Endothelial cell of umbilical vein (primary cell): ENCODE measurements at regions not wholly inside any gene's neighbourhood (a gene's known extent, or its start where the extent isn't known, plus 50 kb on each side); places are given as distances from the start of the nearest gene placed in this dataset.

Source experiments
- BruUV-seq: library from RNA; stranded (reverse); fragments of 400-500 nt; replicated peaks from 2 replicates; lab custom pipeline; 2021; lab: Mats Ljungman, UMichigan
- CTCF ChIA-PET: fragments of 300-600, 350-600 bp; sonication (Branson Sonifier 250); formaldehyde crosslinking; loops from one replicate; lab custom pipeline; 2021; ENCODE audit warnings: antibody characterized with exemption, inconsistent platforms; lab: Charles Lee
- POLR2A ChIA-PET: fragments of 300-600, 350-600 bp; sonication (Branson Sonifier 250); formaldehyde crosslinking; loops from one replicate; lab custom pipeline; 2021; ENCODE audit warnings: antibody characterized with exemption, inconsistent platforms; lab: Charles Lee
- DNase-seq: peaks from one replicate; pipeline ENCODE4 v3.0.0-alpha.2; 2011; ENCODE audit warnings: low read depth, low spot score
- FAIRE-seq: peaks from 2 replicates; lab custom pipeline; 2011; peaks lifted over from hg19 to GRCh38; lab: Jason Lieb, UNC
- H2AFZ ChIP-seq: 2 replicates; pipeline ENCODE4 v1.6.0; 2012; ENCODE audit warnings: low read depth, low read length, control low read depth, inconsistent platforms
- H3K27ac ChIP-seq: 2 replicates; pipeline ENCODE4 v1.5.1; 2011; ENCODE audit warnings: low read depth, mild to moderate bottlenecking, control low read depth, low read length, moderate library complexity; ENCODE audit not compliant: insufficient read depth
- H3K27me3 ChIP-seq, 2 experiments: 2 replicates each; pipeline versions ENCODE4 v1.6.0 to v1.6.1; 2011; ENCODE audit warnings: low read length in 2 of 2, mixed read lengths in 1 of 2; ENCODE audit not compliant: control insufficient read depth in 2 of 2, insufficient read depth in 2 of 2
- H3K36me3 ChIP-seq, 2 experiments: 2 replicates in 1 of 2; 3 replicates in 1 of 2; pipeline ENCODE4 v1.5.1; 2011; ENCODE audit warnings: low read length in 2 of 2, mild to moderate bottlenecking in 1 of 2, moderate library complexity in 1 of 2; ENCODE audit not compliant: control insufficient read depth in 2 of 2, insufficient read depth in 2 of 2; ENCODE audit errors: extremely low read depth in 1 of 2
- H3K4me1 ChIP-seq: 3 replicates; pipeline ENCODE4 v1.5.1; 2011; ENCODE audit warnings: mild to moderate bottlenecking, low read length; ENCODE audit not compliant: control insufficient read depth, insufficient read depth; ENCODE audit errors: extremely low read depth
- H3K4me2 ChIP-seq: 2 replicates; pipeline ENCODE4 v1.6.1; 2011; ENCODE audit warnings: low read length, control low read depth, mixed read lengths; ENCODE audit not compliant: insufficient read depth
- H3K4me3 ChIP-seq, 3 experiments: fragments of 200-600 bp in 1 of 3; sonication (generic), shearing (Covaris generic) in 1 of 3; replicated peaks in 1 of 3; 2 replicates each; pipeline ENCODE4 v1.5.1; 2011 to 2016; ENCODE audit warnings: control low read depth in 3 of 3, low read length in 3 of 3, mild to moderate bottlenecking in 2 of 3, inconsistent platforms in 1 of 3, low read depth in 1 of 3, moderate library complexity in 1 of 3; ENCODE audit not compliant: insufficient read depth in 1 of 3
- H3K79me2 ChIP-seq: 2 replicates; pipeline ENCODE4 v1.6.0; 2012; ENCODE audit warnings: low read length, inconsistent platforms; ENCODE audit not compliant: control insufficient read depth, insufficient read depth
- H3K9ac ChIP-seq: replicated peaks from 2 replicates; pipeline ENCODE3; 2011; ENCODE audit warnings: low read length, control low read depth; ENCODE audit not compliant: insufficient read depth; ENCODE audit errors: extremely low read depth
- H3K9me1 ChIP-seq: replicated peaks from 3 replicates; pipeline ENCODE4 v1.6.0; 2011; ENCODE audit warnings: mild to moderate bottlenecking, low read length; ENCODE audit not compliant: control insufficient read depth, insufficient read depth; ENCODE audit errors: extremely low read depth
- H3K9me3 ChIP-seq: replicated peaks from 2 replicates; pipeline ENCODE4 v1.5.1; 2012; ENCODE audit warnings: low read length, inconsistent platforms; ENCODE audit not compliant: control insufficient read depth, insufficient read depth
- H4K20me1 ChIP-seq: replicated peaks from 2 replicates; pipeline ENCODE3; 2011; ENCODE audit warnings: mild to moderate bottlenecking, low read length; ENCODE audit not compliant: control insufficient read depth, insufficient read depth; ENCODE audit errors: extremely low read depth
- EZH2 ChIP-seq: IDR thresholded peaks from 2 replicates; pipeline ENCODE4 v1.6.1; 2012; ENCODE audit warnings: borderline replicate concordance, low read depth, mild to moderate bottlenecking, moderate library complexity, low read length, inconsistent platforms; ENCODE audit not compliant: severe bottlenecking
- FOS ChIP-seq: IDR thresholded peaks from 2 replicates; pipeline ENCODE4 v1.6.1; 2011; ENCODE audit warnings: mild to moderate bottlenecking, low read length, moderate library complexity, borderline replicate concordance; ENCODE audit not compliant: insufficient read depth
- GATA2 ChIP-seq: IDR thresholded peaks from 2 replicates; pipeline ENCODE4 v1.7.0; 2011; ENCODE audit warnings: low read depth, mild to moderate bottlenecking, moderate library complexity, mixed read lengths, low read length; ENCODE audit not compliant: insufficient read length, insufficient read depth
- JUN ChIP-seq: IDR thresholded peaks from 2 replicates; pipeline ENCODE4 v1.6.1; 2011; ENCODE audit warnings: borderline replicate concordance, low read depth; ENCODE audit not compliant: insufficient read length, insufficient read depth
- MYC ChIP-seq: IDR thresholded peaks from one replicate; pipeline ENCODE4 v1.6.1; 2011; ENCODE audit warnings: mild to moderate bottlenecking, low read depth, low read length
- POLR2A ChIP-seq: IDR thresholded peaks from 2 replicates; pipeline ENCODE4 v1.6.1; 2012; ENCODE audit warnings: low read depth, mild to moderate bottlenecking, control low read depth, low read length
- POLR2AphosphoS5 ChIP-seq: IDR thresholded peaks from 2 replicates; pipeline ENCODE4 v1.6.1; 2012; ENCODE audit warnings: low read depth, mild to moderate bottlenecking, control low read depth, low read length, moderate library complexity; ENCODE audit not compliant: insufficient read depth
- dilution Hi-C: fragments of 300-500 bp; cut with MboI; formaldehyde crosslinking; loops from one replicate; pipeline ENCODE4 v1.15.0; 2019; ENCODE audit warnings: low sequenced_read_pairs; ENCODE audit not compliant: extremely low pct_ligation_motif_present
- intact Hi-C: fragments of 100-400 bp; cut with micrococcal nuclease; formaldehyde crosslinking; loops from one replicate; pipeline ENCODE4 v1.10.0; 2022
- TF ChIP-seq, protein P1 (sequence below), 2 donors: IDR thresholded peaks; 1 replicate in 1 of 2; 2 replicates in 1 of 2; pipeline ENCODE4 v1.5.1; 2011; ENCODE audit warnings: low read length in 2 of 2, mild to moderate bottlenecking in 2 of 2, moderate library complexity in 2 of 2, control low read depth in 1 of 2, inconsistent platforms in 1 of 2, low read depth in 1 of 2; ENCODE audit not compliant: insufficient read depth in 1 of 2; ENCODE audit errors: extremely low read depth in 1 of 2
- TF ChIP-seq, protein P2 (sequence below): IDR thresholded peaks from 2 replicates; pipeline ENCODE4 v1.6.1; 2011; ENCODE audit not compliant: insufficient read depth, insufficient read length

DNA sequence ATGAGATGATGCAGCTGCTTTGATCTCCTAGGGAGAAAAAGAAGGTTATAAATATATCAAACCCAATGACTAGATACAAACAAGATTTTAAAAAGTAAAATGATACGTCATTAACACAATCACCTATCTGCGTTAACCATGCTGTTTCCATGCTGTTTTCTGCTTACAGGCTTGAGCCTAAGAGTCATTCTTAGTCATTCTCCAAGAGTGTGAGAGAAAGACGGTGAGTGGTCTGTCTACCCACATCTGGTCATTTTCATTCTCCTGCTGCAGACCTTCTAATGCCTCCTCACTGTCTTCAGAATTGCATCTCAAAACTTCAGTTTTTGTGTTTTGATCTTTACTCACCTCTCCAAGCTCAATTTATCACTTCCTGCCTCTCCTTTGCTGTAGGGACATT lies 98.0 kb upstream of the ELMO1 start:
- Histone ChIP-seq H3K79me2 (no peaks in the 10 kb centered on the region), H3K9ac (no peak overlapping the region), H3K4me1 (peaks cover 5% of the 10 kb centered on the region), H3K4me2 (no peak overlapping the region), H2AFZ (no peak overlapping the region), H4K20me1 (no peaks in the 10 kb centered on the region), H3K4me3 (no peak overlapping the region), H3K9me3 (no peaks in the 10 kb centered on the region), H3K27me3 (peaks cover 6 to 7% of the 10 kb centered on the region in 2 experiments), H3K36me3 (no peaks in the 10 kb centered on the region), H3K27ac (no peak overlapping the region), H3K9me1 (no peaks in the 10 kb centered on the region)
- TF ChIP-seq JUN (no peak), EZH2 (no peak), POLR2A (no peak), POLR2AphosphoS5 (no peak), MYC (no peak), FOS (no peak), GATA2 (no peak)
- TF ChIP-seq, protein P1, sequence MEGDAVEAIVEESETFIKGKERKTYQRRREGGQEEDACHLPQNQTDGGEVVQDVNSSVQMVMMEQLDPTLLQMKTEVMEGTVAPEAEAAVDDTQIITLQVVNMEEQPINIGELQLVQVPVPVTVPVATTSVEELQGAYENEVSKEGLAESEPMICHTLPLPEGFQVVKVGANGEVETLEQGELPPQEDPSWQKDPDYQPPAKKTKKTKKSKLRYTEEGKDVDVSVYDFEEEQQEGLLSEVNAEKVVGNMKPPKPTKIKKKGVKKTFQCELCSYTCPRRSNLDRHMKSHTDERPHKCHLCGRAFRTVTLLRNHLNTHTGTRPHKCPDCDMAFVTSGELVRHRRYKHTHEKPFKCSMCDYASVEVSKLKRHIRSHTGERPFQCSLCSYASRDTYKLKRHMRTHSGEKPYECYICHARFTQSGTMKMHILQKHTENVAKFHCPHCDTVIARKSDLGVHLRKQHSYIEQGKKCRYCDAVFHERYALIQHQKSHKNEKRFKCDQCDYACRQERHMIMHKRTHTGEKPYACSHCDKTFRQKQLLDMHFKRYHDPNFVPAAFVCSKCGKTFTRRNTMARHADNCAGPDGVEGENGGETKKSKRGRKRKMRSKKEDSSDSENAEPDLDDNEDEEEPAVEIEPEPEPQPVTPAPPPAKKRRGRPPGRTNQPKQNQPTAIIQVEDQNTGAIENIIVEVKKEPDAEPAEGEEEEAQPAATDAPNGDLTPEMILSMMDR (IDR thresholded peaks at IDR 0.05; ENCODE audit: extremely low read depth in 1 of 2, insufficient read depth in 1 of 2, low read depth in 1 of 2, low read length in 2 of 2): no peak
- TF ChIP-seq, protein P2, sequence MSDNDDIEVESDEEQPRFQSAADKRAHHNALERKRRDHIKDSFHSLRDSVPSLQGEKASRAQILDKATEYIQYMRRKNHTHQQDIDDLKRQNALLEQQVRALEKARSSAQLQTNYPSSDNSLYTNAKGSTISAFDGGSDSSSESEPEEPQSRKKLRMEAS: no peak
- no peak for FAIRE-seq
- CTCF ChIA-PET: no interaction called here
- DNase-seq: no peak
- POLR2A ChIA-PET: no interaction called here
- intact Hi-C loops: no loop called here
- no TSS peak for BruUV-seq
- dilution Hi-C loops: no loop called here
